ENCODE measurements at regions not wholly inside any gene's neighbourhood (a gene's known extent, or its start where the extent isn't known, plus 50 kb on each side); places are given as distances from the start of the nearest gene placed in this dataset.

- DNase-seq (ENCODE audit: low spot score), result no peak
These were observed 123.7 kb downstream of the AQP4 start for GRCh38 chr18:26741758-26742157.

GRCh38 chr18:26741048-26741447 lies 124.5 kb downstream of the AQP4 start:
- DNase-seq (ENCODE audit: low spot score), result no peak

DNA sequence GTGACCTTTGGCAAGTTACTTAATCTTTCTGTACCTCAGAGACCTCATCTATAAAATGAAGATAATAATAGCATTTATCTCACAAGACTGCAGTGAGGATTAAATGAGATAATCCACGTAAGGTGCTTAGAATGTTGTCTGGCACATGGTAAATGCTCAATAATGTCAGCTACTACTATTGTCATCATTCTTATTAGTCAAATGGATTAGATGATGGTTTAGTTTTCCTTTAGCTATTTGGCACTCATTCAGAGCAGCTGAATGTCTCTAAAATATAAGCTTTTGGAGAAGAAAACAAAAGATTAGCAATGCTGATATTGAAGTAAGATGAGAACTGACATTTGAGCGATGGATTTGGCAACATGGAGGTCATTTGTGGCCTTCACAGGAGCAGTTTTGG lies 125.1 kb downstream of the AQP4 start:
- DNase-seq (ENCODE audit: low spot score), result no peak

DNA sequence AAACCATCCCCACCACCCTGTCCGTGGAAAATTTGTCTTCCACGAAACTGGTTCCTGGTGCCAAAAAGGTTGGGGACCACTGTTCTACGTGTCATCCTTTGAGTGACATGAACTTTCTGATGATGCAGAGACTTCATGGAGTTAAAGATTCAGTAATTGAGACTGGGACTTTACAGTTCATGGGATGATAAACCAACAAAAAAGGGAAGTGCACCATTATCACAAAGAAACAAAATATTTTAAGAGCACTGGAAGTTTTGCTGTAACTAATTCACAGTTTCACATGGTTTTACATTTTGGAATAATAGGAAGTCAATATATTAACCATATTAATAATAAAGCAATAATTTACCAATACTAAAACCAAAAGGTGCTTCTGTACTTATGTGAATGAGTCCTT lies 126.8 kb downstream of the AQP4 start:
- DNase-seq (ENCODE audit: low spot score), result no peak

DNA sequence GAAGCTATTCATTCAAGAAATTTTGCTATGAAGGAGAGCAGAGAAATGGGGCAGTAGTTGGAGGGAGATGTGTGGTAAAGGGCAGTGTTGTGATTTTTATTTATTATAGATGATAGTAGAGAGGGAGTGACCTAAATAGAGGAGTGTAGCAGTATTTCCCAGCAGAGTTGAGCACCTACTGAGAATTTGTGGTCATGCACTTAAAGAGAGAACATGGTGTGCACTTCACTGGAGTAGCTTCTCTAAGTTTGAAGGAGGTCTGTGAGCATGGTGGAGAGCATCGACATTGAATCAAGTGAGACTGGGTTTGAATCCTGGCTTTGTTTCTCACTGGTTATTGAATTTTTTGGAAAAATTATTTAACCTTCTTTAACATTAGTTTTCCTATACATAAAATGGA lies 129.2 kb downstream of the AQP4 start:
- no peak for DNase-seq (ENCODE audit: low spot score)

GRCh38 chr18:26734760-26735159 lies 130.7 kb downstream of the AQP4 start:
- DNase-seq (ENCODE audit: low spot score), result no peak

- no peak for DNase-seq (ENCODE audit: low spot score)
These were observed 136.1 kb downstream of the AQP4 start for GRCh38 chr18:26729449-26729848.

GRCh38 chr18:26729008-26729407 lies 136.5 kb downstream of the AQP4 start:
- DNase-seq (ENCODE audit: low spot score), result no peak

DNA sequence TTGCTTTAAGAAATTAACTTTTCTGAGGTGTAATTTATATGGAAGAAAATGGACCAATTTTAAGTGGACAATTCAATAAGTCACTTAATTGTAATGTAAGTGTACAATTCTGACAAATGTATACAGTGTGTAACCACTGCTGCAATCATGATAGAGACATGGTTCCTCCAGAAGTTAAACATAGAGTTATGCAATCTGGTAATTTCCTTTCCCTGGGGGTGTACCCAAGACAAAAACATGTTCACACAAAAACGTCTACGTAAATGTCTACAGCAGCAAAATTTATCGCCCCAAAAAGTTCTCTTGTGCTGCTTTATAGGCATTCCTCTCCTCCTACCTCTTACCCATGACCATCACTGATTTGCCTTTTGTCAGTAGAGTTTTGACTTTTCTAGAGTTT lies 141.5 kb downstream of the AQP4 start:
- no peak for DNase-seq (ENCODE audit: low spot score)

GRCh38 chr18:26722565-26722931 lies 143.0 kb downstream of the AQP4 start:
- DNase-seq (ENCODE audit: low spot score), result no peak

DNA sequence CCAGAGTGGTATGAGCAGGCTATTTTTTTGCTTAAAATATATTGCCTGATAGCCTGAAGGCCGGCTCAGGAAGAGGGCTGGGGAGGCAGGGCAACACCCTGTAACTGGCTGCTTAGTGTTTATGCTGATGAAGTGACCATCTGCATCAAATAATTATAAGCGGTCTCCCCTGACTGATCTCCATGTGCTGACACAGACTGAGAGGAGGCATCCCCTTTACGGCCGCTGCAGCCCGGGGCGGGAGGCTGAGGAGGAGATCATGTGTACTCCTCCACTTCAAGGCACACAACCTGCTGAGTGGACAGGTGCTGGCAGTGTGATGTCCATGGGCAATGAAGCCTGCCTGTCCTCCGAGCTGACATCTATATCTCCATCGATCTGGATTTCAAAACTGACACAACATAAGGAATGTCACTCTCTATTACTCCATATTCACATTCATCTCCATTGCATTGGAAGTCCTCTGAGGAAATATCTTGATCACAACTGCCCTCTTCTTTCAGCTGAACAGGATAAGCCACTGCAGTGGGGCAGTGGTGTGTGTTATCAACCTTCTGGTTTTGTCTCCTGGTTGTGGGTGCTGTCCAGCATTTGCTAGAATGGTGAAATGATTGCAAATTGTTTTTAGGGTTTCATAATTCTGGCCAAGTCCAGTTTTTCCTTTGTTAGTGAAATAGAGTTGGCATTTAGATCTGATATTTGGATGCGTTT lies 143.5 kb downstream of the AQP4 start:
- no peak for DNase-seq (ENCODE audit: low spot score)

DNA sequence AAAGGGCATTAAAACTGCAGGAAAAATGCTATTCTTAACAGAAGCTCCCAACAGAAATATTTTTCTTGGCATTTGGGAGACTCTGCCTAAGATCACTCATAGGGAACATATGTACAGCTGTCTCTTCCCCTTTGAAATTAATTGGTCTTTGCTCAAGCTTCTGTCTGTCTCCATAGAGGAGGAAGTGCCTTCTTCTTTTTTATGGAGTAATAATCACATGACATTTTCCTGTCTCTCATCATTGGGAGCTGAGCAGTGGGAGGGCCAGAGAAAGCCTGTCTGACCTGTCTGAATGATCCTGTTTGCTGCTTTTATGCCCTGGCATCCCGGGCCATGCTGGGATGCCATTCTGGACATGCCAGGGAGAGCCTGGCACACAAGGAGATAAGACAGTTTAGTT lies 145.6 kb downstream of the AQP4 start:
- DNase-seq (ENCODE audit: low spot score), result no peak

- no peak for DNase-seq (ENCODE audit: low spot score)
These were observed 148.3 kb downstream of the AQP4 start for GRCh38 chr18:26717123-26717719.

GRCh38 chr18:26714739-26715138 lies 150.8 kb downstream of the AQP4 start:
- DNase-seq (ENCODE audit: low spot score), result no peak

DNA sequence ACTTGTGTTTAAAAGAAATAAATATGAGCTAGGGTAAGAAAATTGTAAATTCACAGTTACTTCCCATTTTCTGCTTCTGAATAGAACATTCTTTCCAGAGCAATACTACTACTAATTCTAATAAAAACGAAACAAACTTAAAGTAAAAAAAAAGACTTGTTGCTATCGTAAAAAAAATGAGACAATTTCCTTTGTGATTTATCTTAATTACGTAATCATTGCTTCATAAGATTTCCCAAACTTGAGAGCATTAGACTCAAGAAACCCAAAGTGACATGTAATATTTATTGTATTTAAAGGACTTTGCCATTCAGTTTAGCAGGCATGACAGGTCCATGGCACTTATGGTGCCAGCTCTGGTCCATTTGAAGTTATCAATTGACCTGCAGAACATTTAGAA lies 153.8 kb downstream of the AQP4 start:
- DNase-seq (ENCODE audit: low spot score), result no peak

DNA sequence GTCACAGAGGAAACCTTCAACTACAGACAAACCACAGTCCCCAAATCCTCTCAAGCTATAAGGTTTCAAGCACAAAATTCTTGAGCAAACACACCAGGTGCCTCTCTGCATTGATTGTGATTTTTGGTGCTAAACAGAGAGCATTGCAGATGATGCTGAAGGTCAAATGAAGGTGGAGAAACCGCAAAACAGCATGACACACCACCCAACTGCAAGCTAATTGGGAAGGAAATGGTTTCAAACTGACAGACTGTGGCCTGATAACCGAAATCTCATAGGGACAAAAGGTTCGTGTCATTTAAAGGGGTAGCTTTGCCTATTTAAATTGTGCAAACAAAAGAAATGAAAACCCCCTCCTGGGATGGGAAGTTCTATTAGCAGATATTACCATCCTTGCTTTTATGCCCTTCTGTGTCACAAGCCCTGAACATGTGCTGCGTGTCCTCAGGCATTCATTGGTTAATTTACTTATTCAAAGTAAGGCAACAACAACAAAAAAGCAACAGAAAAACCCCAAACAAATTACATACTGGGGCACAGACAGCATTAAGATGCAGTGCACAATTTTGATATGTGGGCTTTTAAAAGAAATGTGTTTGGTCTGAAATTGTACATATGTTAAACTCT lies 154.9 kb downstream of the AQP4 start:
- no peak for DNase-seq (ENCODE audit: low spot score)

DNA sequence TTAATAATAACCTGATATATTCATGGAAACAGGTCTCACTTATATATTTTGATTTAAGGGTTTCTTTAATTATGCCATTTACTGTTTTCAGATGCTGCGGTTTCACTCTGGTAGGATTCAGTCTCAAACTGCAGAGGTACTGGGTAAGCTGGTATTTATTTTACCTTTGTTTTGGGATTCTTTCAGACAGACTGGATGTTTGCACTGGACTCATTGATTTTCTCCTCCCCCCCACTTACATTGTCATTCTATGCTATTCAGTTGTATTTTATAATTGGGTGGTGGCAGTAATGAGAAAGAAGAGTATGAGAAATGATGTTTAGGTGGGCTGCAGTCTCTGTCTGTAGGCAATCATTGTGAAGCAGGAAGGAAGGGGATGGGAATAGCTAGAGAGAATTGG lies 155.6 kb downstream of the AQP4 start:
- DNase-seq (ENCODE audit: low spot score), result no peak

GRCh38 chr18:26708806-26709716 lies 156.4 kb downstream of the AQP4 start:
- no peak for DNase-seq (ENCODE audit: low spot score)

DNA sequence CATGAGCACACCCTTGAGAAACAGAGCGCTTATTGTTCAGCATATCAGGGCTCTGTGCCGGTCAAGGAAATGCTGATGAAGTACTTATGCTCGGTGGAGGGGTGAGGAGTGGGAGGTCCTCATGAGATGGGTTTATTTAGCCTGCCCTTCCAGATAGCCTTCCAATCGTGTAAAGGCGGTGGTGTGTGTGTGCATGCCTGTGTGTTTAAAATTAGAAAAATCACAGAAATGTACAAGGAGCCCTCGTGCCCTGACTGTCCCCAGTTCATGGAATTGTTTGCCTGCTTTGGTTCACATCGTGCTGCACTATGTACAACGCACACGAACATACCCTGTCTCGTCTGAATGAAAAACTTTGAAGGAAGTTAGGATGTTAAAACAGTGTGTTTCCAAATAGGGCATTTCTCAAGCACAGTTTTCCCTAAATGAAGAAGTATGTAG lies 158.6 kb downstream of the AQP4 start:
- no peak for DNase-seq (ENCODE audit: low spot score)

DNA sequence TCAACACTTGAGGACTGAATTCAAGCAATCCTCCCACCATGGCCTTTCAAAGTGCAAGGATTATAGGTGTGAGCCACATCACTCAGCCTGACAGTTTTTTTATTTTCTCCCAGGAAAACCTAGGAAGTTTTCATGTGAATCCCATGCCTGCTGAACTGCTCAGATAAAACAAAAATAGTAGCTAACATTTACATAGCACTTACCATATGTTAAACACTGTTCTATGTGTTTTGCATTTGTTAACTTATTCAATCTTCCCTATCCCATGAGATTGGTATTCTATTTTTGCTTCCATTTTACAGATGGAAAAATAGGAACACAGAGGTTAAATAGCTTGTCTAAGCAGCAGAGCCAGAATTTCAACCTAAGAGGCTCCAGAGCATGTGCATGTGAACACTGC lies 157.4 kb upstream of the KCTD1 start:
- no peak for DNase-seq (ENCODE audit: low spot score)

DNA sequence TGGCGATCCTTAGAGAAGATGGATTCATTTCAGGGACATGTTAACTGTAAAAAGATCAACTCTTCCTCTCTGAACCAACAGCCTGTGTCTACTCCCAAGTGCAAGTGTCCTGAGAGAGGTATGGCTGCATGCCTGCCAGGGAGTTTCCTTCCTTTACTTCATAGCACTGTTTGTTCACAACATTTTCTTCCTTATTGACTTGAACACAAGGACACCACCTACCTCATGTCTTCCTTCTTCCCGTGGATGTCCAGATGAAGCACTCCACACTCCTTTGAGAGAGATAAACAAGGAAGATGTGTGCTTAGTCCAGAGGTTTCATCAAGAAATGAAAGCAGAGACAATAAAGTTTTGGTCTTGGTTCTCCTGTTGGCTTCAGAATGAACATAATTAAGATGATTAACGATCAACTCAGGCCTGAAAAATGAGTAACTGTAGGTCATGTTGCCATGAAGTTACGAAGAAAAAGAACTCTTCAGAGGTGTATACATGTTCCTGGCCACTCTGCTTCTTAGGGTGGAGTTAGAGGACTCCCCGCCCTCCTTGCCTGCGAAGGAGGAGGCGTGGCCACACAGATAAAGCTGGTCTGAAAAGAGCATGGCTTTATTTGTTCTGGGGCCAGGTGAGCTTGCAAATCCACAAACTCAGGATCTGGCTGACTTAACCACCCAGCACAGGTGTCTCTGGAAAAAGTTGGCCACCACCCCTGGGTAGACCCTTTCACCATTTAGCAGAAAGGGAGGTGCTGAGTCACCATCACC lies 155.0 kb upstream of the KCTD1 start:
- no peak for DNase-seq (ENCODE audit: low spot score)

DNA sequence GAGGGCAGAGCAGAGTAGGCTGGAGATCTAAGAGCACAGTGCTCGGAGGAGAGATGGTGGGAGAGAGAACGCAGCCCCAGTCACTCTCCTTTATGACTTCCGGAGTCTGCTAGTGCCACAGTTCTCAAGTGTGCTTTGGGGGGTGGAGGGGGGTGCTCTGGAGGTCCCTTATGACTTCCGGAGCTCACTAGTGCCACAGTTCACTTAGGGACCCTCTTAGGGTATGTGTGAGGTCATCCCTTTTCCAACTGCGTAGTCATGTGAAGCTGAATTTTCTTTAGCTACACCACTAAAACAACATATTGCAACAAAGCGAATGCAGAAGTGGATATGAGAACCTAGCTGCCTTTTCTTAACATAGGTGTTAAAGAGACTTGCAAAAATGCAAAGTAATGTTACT lies 153.7 kb upstream of the KCTD1 start:
- DNase-seq (ENCODE audit: low spot score), result no peak

Measured in AG08396 (cell line).